Esophagus squamous epithelium (tissue), 5 donors: ENCODE measurements at regions not wholly inside any gene's neighbourhood (a gene's known extent, or its start where the extent isn't known, plus 50 kb on each side); places are given as distances from the start of the nearest gene placed in this dataset.

Experiments
- DNase-seq: peaks from one replicate; lab custom pipeline; 2025; lab: John Stamatoyannopoulos, UW
- H3K27ac ChIP-seq, 4 donors: fragments of 200-600 bp; sonication (generic); one replicate each; pipeline ENCODE4 v1.5.1; 2016 to 2019; ENCODE audit warnings: mild to moderate bottlenecking in 1 of 4
- H3K27me3 ChIP-seq, 4 donors: fragments of 200-600 bp; sonication (generic); 1 replicate in 3 of 4; 2 replicates in 1 of 4; pipeline versions ENCODE4 v1.5.1 to v1.6.0; 2017 to 2021; ENCODE audit warnings: antibody characterized with exemption in 1 of 4
- H3K36me3 ChIP-seq, 3 donors: fragments of 200-600 bp; sonication (generic); one replicate each; pipeline ENCODE4 v1.5.1; 2016 to 2019
- H3K4me1 ChIP-seq, 3 donors: fragments of 200-600 bp; sonication (generic); one replicate each; pipeline ENCODE4 v1.5.1; 2017 to 2019
- H3K4me3 ChIP-seq, 4 donors: fragments of 200-600 bp; sonication (generic); 1 replicate in 3 of 4; 2 replicates in 1 of 4; pipeline ENCODE4 v1.5.1; 2016 to 2019; ENCODE audit warnings: mild to moderate bottlenecking in 2 of 4, moderate library complexity in 1 of 4
- H3K9me3 ChIP-seq, 3 donors: fragments of 200-600 bp; sonication (generic); one replicate each; pipeline ENCODE4 v1.5.1; 2016 to 2019
- POLR2A ChIP-seq, 4 donors: fragments of 450-650 bp; IDR thresholded peaks; one replicate each; pipeline ENCODE4 v1.6.1; 2017; ENCODE audit warnings: antibody characterized with exemption in 4 of 4, mild to moderate bottlenecking in 4 of 4, moderate library complexity in 3 of 4
- WGBS, 2 donors: methylation state at CpG; one replicate each; pipeline ENCODE4 v1.1.5; 2018; 5-methylcytosine and 5-hydroxymethylcytosine counted together
- intact Hi-C: fragments of 100-400 bp; cut with DNase I; formaldehyde crosslinking; loops from one replicate; pipeline ENCODE4 v1.15.0; 2022
- TF ChIP-seq, protein P1 (sequence below), 6 experiments: fragments of 450-650 bp in 4 of 6; fragments of 200-600 bp in 2 of 6; sonication (generic) in 2 of 6; IDR thresholded peaks; one replicate each; pipeline ENCODE4 v1.5.1; 2016 to 2019; ENCODE audit warnings: antibody characterized with exemption in 6 of 6, mild to moderate bottlenecking in 4 of 6, moderate library complexity in 4 of 6
- donor health status: DM: yes; HTN: yes; CAD: no.

DNA sequence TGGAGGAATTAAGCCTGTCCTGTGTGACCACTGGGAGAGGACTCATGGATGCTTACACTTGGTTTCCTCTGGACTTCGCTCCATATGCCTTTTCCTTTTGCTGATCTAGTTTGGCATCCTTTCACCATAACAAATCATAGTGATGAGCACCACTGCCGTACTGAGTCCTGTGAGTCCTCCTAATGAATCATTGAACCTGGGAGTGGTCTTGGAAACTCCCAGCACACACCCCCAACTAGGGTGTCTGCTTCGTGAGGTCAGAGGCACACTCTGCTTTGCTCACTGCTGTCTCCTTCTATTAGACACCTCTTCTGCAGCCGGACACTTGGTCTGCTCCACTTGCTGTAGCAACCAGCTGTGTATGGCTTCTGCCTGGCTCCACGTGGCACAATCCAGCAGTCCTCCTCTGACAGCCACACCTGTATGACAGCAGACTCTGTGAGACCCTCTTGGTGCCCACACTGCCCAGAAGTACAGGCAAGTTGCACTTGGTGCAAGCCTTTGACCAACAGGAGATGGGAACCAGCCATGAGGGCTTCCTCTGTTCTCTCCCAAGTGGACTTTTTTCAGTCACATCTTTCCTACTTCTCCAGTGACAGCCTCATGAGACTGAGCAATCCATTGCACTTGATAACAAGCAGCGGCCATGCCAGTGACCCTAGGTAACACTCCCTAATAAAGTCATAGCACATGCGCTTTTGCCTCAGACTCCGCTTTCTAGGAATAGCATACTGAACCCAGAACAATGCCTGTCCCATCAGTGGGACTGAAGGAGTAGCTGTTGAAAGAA lies 65.0 kb upstream of the HMGXB4 start:
- TF ChIP-seq, protein P1, sequence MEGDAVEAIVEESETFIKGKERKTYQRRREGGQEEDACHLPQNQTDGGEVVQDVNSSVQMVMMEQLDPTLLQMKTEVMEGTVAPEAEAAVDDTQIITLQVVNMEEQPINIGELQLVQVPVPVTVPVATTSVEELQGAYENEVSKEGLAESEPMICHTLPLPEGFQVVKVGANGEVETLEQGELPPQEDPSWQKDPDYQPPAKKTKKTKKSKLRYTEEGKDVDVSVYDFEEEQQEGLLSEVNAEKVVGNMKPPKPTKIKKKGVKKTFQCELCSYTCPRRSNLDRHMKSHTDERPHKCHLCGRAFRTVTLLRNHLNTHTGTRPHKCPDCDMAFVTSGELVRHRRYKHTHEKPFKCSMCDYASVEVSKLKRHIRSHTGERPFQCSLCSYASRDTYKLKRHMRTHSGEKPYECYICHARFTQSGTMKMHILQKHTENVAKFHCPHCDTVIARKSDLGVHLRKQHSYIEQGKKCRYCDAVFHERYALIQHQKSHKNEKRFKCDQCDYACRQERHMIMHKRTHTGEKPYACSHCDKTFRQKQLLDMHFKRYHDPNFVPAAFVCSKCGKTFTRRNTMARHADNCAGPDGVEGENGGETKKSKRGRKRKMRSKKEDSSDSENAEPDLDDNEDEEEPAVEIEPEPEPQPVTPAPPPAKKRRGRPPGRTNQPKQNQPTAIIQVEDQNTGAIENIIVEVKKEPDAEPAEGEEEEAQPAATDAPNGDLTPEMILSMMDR (IDR thresholded peaks at IDR 0.05) = no peak
- no peak for TF ChIP-seq POLR2A (IDR thresholded peaks at IDR 0.05)
- no peak for DNase-seq
- Histone ChIP-seq H3K27me3 (peaks cover 0 to 22% (median 0%) of the 10 kb centered on the region in 4 donors), H3K27ac (no peak overlapping the region), H3K4me1 (no peaks in the 10 kb centered on the region), H3K9me3 (peaks cover 0 to 18% (median 0%) of the 10 kb centered on the region in 3 donors), H3K36me3 (no peaks in the 10 kb centered on the region), H3K4me3 (no peak overlapping the region)
- intact Hi-C loops = no loop called here
- WGBS, 2 donors = 68 to 74% methylated on average over 7 of the region's 8 CpGs

DNA sequence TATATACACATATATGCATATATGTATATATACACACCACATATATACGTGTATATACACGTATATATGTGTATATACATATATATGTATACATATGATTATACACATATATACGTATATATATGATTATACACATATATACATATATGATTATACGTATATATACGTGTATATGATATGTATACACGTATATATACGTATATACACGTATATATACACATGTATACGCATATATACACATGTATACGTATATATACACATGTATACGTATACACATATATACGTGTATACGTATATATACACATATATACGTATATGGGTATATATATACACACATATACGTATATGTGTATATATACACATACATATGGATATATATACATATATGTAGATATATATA lies 62.1 kb upstream of the HMGXB4 start:
- Histone ChIP-seq H3K27ac (no peak overlapping the region), H3K4me3 (no peak overlapping the region), H3K9me3 (peaks cover 0 to under 1% (median 0%) of the 10 kb centered on the region in 3 donors), H3K27me3 (peaks cover 0 to 45% (median 0%) of the 10 kb centered on the region in 4 donors), H3K36me3 (no peaks in the 10 kb centered on the region), H3K4me1 (no peaks in the 10 kb centered on the region)
- DNase-seq = no peak
- 74 to 76% methylated on average over 15 of the region's 15 CpGs for WGBS, 2 donors
- intact Hi-C loops = no loop called here
- TF ChIP-seq POLR2A (IDR thresholded peaks at IDR 0.05) = no peak
- TF ChIP-seq, protein P1 (IDR thresholded peaks at IDR 0.05) = no peak

DNA sequence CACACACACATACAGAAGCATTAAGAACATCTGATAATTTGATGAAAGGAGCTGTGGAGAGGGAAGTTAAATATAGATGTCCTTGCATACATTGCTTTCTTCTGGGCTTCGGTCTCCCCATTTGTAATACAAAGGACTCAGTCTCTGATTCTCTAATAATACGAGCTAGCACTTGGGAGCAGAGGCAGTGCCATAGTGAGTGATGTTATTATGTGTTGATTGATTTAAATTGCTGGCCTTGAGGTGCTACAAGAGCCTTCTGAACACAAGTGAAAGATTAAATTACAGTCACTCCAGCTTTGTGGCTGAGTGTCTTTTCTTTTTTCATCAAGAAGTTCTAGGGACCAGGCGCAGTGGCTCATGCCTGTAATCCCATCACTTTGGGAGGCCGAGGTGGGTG lies 61.5 kb upstream of the HMGXB4 start:
- Histone ChIP-seq H3K36me3 (no peaks in the 10 kb centered on the region), H3K4me1 (no peaks in the 10 kb centered on the region), H3K27ac (no peak overlapping the region), H3K9me3 (no peaks in the 10 kb centered on the region), H3K4me3 (no peak overlapping the region), H3K27me3 (peaks cover 0 to 46% (median 0%) of the 10 kb centered on the region in 4 donors)
- WGBS, 2 donors = 77 to 85% methylated on average over 3 to 4 of the region's 4 CpGs
- intact Hi-C loops = no loop called here
- no peak for TF ChIP-seq POLR2A (IDR thresholded peaks at IDR 0.05)
- TF ChIP-seq, protein P1 (IDR thresholded peaks at IDR 0.05) = no peak
- DNase-seq = no peak

DNA sequence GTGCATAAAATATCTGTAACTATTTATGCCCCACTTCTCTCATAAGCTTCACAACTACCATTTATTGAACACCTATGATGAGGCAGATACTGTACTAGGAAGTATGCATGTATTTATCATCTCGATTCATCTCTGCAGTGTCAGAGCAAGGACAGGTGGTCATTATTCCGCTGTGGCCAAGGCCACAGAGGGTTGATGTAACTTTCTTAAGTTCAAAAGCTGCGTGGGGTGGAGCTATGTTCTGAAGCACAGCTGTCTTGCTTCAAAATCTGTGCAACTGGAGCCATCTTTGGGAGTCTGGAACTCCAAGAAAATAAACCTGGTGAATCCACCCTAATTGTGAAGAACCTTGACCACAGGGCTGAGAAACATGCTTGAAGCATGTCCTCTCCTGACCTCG lies 60.2 kb upstream of the HMGXB4 start:
- Histone ChIP-seq H3K27me3 (peaks cover 0 to 56% (median 0%) of the 10 kb centered on the region in 4 donors), H3K27ac (no peak overlapping the region), H3K36me3 (no peaks in the 10 kb centered on the region), H3K9me3 (no peaks in the 10 kb centered on the region), H3K4me3 (no peak overlapping the region), H3K4me1 (no peaks in the 10 kb centered on the region)
- no peak for DNase-seq
- TF ChIP-seq, protein P1 (IDR thresholded peaks at IDR 0.05) = no peak
- TF ChIP-seq POLR2A (IDR thresholded peaks at IDR 0.05) = no peak
- intact Hi-C loops = no loop called here
- WGBS, 2 donors = 58 to 66% methylated on average over 4 of the region's 4 CpGs

DNA sequence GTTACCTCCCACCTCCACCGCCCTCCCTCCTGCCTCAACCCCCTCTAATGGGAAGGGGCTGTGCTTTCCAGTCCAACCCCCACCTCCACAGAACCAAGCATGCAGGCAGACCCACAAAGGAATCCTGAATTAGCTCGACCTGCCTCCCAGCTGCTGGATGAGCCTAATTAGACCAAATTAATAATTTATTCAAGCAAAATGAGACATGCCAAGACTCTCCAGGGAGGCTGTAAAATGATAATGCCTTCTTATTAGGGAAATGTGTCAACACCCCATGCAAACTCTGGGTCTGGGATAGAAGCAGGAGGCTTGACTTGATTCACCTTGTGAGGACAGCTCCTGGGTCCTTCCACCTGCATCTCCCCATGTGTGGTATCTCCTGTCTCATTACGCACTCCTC lies 59.4 kb upstream of the HMGXB4 start:
- no peak for DNase-seq
- intact Hi-C loops = no loop called here
- Histone ChIP-seq H3K27ac (no peak overlapping the region), H3K4me3 (no peak overlapping the region), H3K36me3 (no peaks in the 10 kb centered on the region), H3K9me3 (no peaks in the 10 kb centered on the region), H3K4me1 (no peaks in the 10 kb centered on the region), H3K27me3 (peaks cover 0 to 51% (median 0%) of the 10 kb centered on the region in 4 donors)
- TF ChIP-seq, protein P1 (IDR thresholded peaks at IDR 0.05) = no peak
- WGBS, 2 donors = 66 to 71% methylated on average over 3 of the region's 3 CpGs
